Chondrocyte (in vitro differentiated cells): ENCODE measurements at regions not wholly inside any gene's neighbourhood (a gene's known extent, or its start where the extent isn't known, plus 50 kb on each side); places are given as distances from the start of the nearest gene placed in this dataset.

Source experiments
- DNase-seq: peaks from one replicate; pipeline ENCODE4 v3.0.0; 2021; ENCODE audit warnings: mixed read lengths, low spot score
- H3K27ac Mint-ChIP-seq: one replicate; pipeline ENCODE4 v1.8.0; 2021; ENCODE audit warnings: mild to moderate bottlenecking, moderate library complexity, mixed read lengths; ENCODE audit not compliant: unreplicated experiment
- H3K27me3 Mint-ChIP-seq: 2 replicates; pipeline ENCODE4 v1.8.0; 2021; ENCODE audit warnings: low read depth, mixed read lengths
- H3K36me3 Mint-ChIP-seq: 2 replicates; pipeline ENCODE4 v1.8.0; 2021; ENCODE audit warnings: low read depth, mixed read lengths
- H3K4me1 Mint-ChIP-seq: 2 replicates; pipeline ENCODE4 v1.8.0; 2021; ENCODE audit warnings: low read depth, mild to moderate bottlenecking, mixed read lengths
- H3K4me3 Mint-ChIP-seq: one replicate; pipeline ENCODE4 v1.8.0; 2021; ENCODE audit warnings: mild to moderate bottlenecking, moderate library complexity, mixed read lengths; ENCODE audit not compliant: unreplicated experiment
- H3K9me3 Mint-ChIP-seq: 2 replicates; pipeline ENCODE4 v1.8.0; 2021; ENCODE audit warnings: low read depth, mixed read lengths
- TF ChIP-seq, protein P1 (sequence below): fragments of 200-600 bp; sonication (generic); IDR thresholded peaks from 2 replicates; pipeline ENCODE4 v1.5.0; 2021; ENCODE audit warnings: antibody characterized with exemption, mild to moderate bottlenecking, moderate library complexity

DNA sequence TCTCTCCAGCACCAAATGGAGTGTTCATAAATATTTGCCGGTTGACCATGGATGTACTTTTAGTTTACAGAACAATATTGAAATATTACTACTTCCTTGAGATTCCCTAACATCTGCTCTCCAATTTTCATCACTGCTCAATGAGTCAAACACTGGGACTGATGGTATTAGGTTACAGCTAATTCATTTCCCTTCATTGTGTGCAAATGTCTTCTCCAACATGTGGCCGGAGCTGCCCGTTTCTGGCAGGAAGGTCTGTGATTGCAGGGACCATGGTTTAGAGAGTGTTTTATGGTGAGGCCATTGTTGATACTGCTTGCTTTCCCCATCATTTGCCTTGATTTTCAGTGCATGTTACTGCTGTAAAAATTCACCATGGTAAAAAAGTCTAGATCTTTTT is 209.3 kb downstream of the HS3ST3B1 start:
- Mint-ChIP-seq H3K9me3 (peaks cover 7% of the 10 kb centered on the region), H3K27ac (no peak overlapping the region), H3K4me1 (no peaks in the 10 kb centered on the region), H3K4me3 (no peak overlapping the region), H3K27me3 (no peaks in the 10 kb centered on the region), H3K36me3 (peaks cover under 1% of the 10 kb centered on the region)
- TF ChIP-seq, protein P1, sequence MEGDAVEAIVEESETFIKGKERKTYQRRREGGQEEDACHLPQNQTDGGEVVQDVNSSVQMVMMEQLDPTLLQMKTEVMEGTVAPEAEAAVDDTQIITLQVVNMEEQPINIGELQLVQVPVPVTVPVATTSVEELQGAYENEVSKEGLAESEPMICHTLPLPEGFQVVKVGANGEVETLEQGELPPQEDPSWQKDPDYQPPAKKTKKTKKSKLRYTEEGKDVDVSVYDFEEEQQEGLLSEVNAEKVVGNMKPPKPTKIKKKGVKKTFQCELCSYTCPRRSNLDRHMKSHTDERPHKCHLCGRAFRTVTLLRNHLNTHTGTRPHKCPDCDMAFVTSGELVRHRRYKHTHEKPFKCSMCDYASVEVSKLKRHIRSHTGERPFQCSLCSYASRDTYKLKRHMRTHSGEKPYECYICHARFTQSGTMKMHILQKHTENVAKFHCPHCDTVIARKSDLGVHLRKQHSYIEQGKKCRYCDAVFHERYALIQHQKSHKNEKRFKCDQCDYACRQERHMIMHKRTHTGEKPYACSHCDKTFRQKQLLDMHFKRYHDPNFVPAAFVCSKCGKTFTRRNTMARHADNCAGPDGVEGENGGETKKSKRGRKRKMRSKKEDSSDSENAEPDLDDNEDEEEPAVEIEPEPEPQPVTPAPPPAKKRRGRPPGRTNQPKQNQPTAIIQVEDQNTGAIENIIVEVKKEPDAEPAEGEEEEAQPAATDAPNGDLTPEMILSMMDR: no peak
- no peak for DNase-seq

GRCh38 chr17:14508156-14508555 is 207.3 kb downstream of the HS3ST3B1 start:
- no peak overlapping the region for H3K27ac Mint-ChIP-seq
- no peaks in the 10 kb centered on the region for H3K27me3 Mint-ChIP-seq
- H3K4me1 Mint-ChIP-seq: no peaks in the 10 kb centered on the region
- peaks cover 7% of the 10 kb centered on the region for H3K9me3 Mint-ChIP-seq
- no peak for DNase-seq
- peaks cover 2% of the 10 kb centered on the region for H3K36me3 Mint-ChIP-seq
- no peak overlapping the region for H3K4me3 Mint-ChIP-seq
- TF ChIP-seq, protein P1: no peak

DNA sequence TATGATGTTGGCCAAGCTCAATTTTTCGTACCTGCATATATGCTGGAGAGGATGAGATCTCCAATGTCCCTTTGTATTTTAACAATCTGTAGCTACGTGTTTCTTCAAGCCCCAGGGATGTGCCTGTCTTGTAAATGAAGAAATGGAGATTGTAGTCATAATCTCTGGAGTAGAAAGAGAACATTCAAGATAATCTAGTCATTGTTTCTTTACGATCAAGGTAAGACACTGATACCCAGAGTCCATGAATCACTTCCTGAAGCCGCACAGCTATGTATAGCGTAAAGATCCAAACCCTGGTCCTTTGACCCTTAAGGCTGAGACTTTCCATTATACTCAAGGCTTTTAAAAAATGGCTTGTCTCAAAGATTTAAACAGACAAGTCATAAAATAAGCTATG is 205.5 kb downstream of the HS3ST3B1 start:
- Mint-ChIP-seq H3K4me1 (no peaks in the 10 kb centered on the region), H3K27ac (no peak overlapping the region), H3K4me3 (no peak overlapping the region)

DNA sequence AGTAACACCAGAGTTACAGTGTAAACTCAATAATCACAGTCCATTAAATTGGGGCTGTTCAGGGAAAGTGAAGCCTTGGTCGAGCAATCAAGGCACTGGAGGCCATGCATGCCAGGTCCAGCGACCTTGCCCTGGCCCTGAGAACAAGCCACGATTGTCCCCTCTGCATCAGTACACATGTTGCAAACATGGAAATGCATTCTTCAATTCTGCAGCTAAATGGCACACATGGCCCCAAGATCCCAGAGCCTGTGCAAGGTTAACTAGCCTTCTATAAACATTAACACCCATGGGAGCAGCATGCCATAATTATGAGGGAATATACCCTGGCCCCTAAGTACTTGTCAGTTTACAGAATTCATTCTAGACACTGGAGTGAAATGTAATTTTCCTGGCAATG is 204.7 kb downstream of the HS3ST3B1 start:
- Mint-ChIP-seq H3K4me1 (no peaks in the 10 kb centered on the region), H3K36me3 (peaks cover 2% of the 10 kb centered on the region), H3K27ac (no peak overlapping the region), H3K9me3 (peaks cover 7% of the 10 kb centered on the region), H3K4me3 (no peak overlapping the region), H3K27me3 (no peaks in the 10 kb centered on the region)
- no peak for DNase-seq
- TF ChIP-seq, protein P1: no peak

More for the DNA sequence above, 205.5 kb downstream of the HS3ST3B1 start:
- H3K27me3 Mint-ChIP-seq: no peaks in the 10 kb centered on the region
- TF ChIP-seq, protein P1: no peak
- no peak for DNase-seq
- peaks cover 7% of the 10 kb centered on the region for H3K9me3 Mint-ChIP-seq
- peaks cover 2% of the 10 kb centered on the region for H3K36me3 Mint-ChIP-seq

DNA sequence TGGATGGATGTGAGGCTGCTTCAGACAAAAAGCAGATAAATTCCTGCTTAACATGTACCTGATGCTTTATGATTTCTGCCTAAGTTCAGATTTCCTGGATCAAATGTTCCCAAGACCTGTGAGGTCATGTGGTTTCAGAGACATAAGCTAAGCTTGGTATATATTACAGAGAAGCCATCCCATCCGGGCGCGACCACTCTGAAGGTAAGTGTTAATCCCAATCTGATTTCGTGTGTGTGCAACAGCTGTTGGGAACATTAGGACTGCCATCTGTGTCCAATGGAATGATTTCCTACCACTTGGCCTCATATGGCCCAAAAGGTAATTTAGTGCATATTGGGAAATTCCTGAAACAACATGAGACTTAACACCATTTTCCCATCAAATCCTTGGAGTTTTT is 199.1 kb downstream of the HS3ST3B1 start:
- Mint-ChIP-seq H3K4me1 (no peaks in the 10 kb centered on the region), H3K9me3 (peaks cover 3% of the 10 kb centered on the region), H3K27me3 (no peaks in the 10 kb centered on the region), H3K4me3 (no peak overlapping the region), H3K27ac (no peak overlapping the region), H3K36me3 (no peaks in the 10 kb centered on the region)
- no peak for DNase-seq
- TF ChIP-seq, protein P1: no peak
